ENCODE measurements at regions not wholly inside any gene's neighbourhood (a gene's known extent, or its start where the extent isn't known, plus 50 kb on each side); places are given as distances from the start of the nearest gene placed in this dataset.

- H3K27ac ChIP-seq (ENCODE audit: insufficient read depth in 1 of 2, low read depth in 1 of 2, low read length in 2 of 2, poor library complexity in 1 of 2, severe bottlenecking in 2 of 2) = no peak overlapping the region
- peaks cover 0 to 4% (median 0%) of the 10 kb centered on the region in 5 experiments for H3K9me3 ChIP-seq (ENCODE audit: control extremely low read depth in 1 of 5, control insufficient read depth in 4 of 5, insufficient read depth in 2 of 5, low read depth in 1 of 5, low read length in 4 of 5)
- CTCF ChIA-PET = no interaction called here
- H3K4me1 ChIP-seq (ENCODE audit: control extremely low read depth in 1 of 4, control insufficient read depth in 4 of 4, insufficient read depth in 4 of 4, low read length in 3 of 4) = no peaks in the 10 kb centered on the region
- WGBS (ENCODE audit: insufficient coverage) = 100% methylated on average over 1 of the region's 1 CpG
- H3K27me3 ChIP-seq (replicated peaks in 2 of 5; ENCODE audit: control insufficient read depth in 4 of 5, insufficient read depth in 5 of 5, low read length in 4 of 5) = no peaks in the 10 kb centered on the region
- no peak overlapping the region for H3K4me3 ChIP-seq (ENCODE audit: control insufficient read depth in 1 of 7, extremely low read depth in 1 of 7, insufficient read depth in 4 of 7, low read depth in 2 of 7, low read length in 6 of 7)
- no peaks in the 10 kb centered on the region for H3K36me3 ChIP-seq (ENCODE audit: control insufficient read depth in 4 of 4, insufficient read depth in 4 of 4, low read length in 3 of 4)
- POLR2A ChIA-PET = no interaction called here
- no peak for DNase-seq
Measured at GRCh38 chr6:4449409-4449808, 314.0 kb upstream of the ECI2 start.

GRCh38 chr6:4448841-4449240 lies 313.5 kb upstream of the ECI2 start:
- no peaks in the 10 kb centered on the region for H3K36me3 ChIP-seq (ENCODE audit: control insufficient read depth in 4 of 4, insufficient read depth in 4 of 4, low read length in 3 of 4)
- H3K4me3 ChIP-seq (ENCODE audit: control insufficient read depth in 1 of 7, extremely low read depth in 1 of 7, insufficient read depth in 4 of 7, low read depth in 2 of 7, low read length in 6 of 7) = no peak overlapping the region
- ChIA-PET POLR2A (no interaction called here), CTCF (no interaction called here)
- H3K27me3 ChIP-seq (replicated peaks in 2 of 5; ENCODE audit: control insufficient read depth in 4 of 5, insufficient read depth in 5 of 5, low read length in 4 of 5) = no peaks in the 10 kb centered on the region
- DNase-seq = no peak
- H3K27ac ChIP-seq (ENCODE audit: insufficient read depth in 1 of 2, low read depth in 1 of 2, low read length in 2 of 2, poor library complexity in 1 of 2, severe bottlenecking in 2 of 2) = no peak overlapping the region
- peaks cover 0 to 4% (median 0%) of the 10 kb centered on the region in 5 experiments for H3K9me3 ChIP-seq (ENCODE audit: control extremely low read depth in 1 of 5, control insufficient read depth in 4 of 5, insufficient read depth in 2 of 5, low read depth in 1 of 5, low read length in 4 of 5)
- no peaks in the 10 kb centered on the region for H3K4me1 ChIP-seq (ENCODE audit: control extremely low read depth in 1 of 4, control insufficient read depth in 4 of 4, insufficient read depth in 4 of 4, low read length in 3 of 4)
- 100% methylated on average over 1 of the region's 3 CpGs for WGBS (ENCODE audit: insufficient coverage)

- Histone ChIP-seq H3K27ac (ENCODE audit: insufficient read depth in 1 of 2, low read depth in 1 of 2, low read length in 2 of 2, poor library complexity in 1 of 2, severe bottlenecking in 2 of 2) (no peak overlapping the region), H3K27me3 (replicated peaks in 2 of 5; ENCODE audit: control insufficient read depth in 4 of 5, insufficient read depth in 5 of 5, low read length in 4 of 5) (no peaks in the 10 kb centered on the region), H3K36me3 (ENCODE audit: control insufficient read depth in 4 of 4, insufficient read depth in 4 of 4, low read length in 3 of 4) (no peaks in the 10 kb centered on the region), H3K4me1 (ENCODE audit: control extremely low read depth in 1 of 4, control insufficient read depth in 4 of 4, insufficient read depth in 4 of 4, low read length in 3 of 4) (no peaks in the 10 kb centered on the region), H3K9me3 (ENCODE audit: control extremely low read depth in 1 of 5, control insufficient read depth in 4 of 5, insufficient read depth in 2 of 5, low read depth in 1 of 5, low read length in 4 of 5) (peaks cover 0 to 4% (median 0%) of the 10 kb centered on the region in 5 experiments), H3K4me3 (ENCODE audit: control insufficient read depth in 1 of 7, extremely low read depth in 1 of 7, insufficient read depth in 4 of 7, low read depth in 2 of 7, low read length in 6 of 7) (no peak overlapping the region)
- DNase-seq = no peak
- WGBS (ENCODE audit: insufficient coverage) = 59% methylated on average over 3 of the region's 5 CpGs
- CTCF ChIA-PET = no interaction called here
- POLR2A ChIA-PET = no interaction called here
Measured at GRCh38 chr6:4447639-4448330, 312.4 kb upstream of the ECI2 start.

GRCh38 chr6:4446982-4447381 lies 311.6 kb upstream of the ECI2 start:
- DNase-seq = no peak
- Histone ChIP-seq H3K27ac (ENCODE audit: insufficient read depth in 1 of 2, low read depth in 1 of 2, low read length in 2 of 2, poor library complexity in 1 of 2, severe bottlenecking in 2 of 2) (no peak overlapping the region), H3K27me3 (replicated peaks in 2 of 5; ENCODE audit: control insufficient read depth in 4 of 5, insufficient read depth in 5 of 5, low read length in 4 of 5) (no peaks in the 10 kb centered on the region), H3K9me3 (ENCODE audit: control extremely low read depth in 1 of 5, control insufficient read depth in 4 of 5, insufficient read depth in 2 of 5, low read depth in 1 of 5, low read length in 4 of 5) (peaks cover 0 to 4% (median 0%) of the 10 kb centered on the region in 5 experiments), H3K36me3 (ENCODE audit: control insufficient read depth in 4 of 4, insufficient read depth in 4 of 4, low read length in 3 of 4) (no peaks in the 10 kb centered on the region), H3K4me3 (ENCODE audit: control insufficient read depth in 1 of 7, extremely low read depth in 1 of 7, insufficient read depth in 4 of 7, low read depth in 2 of 7, low read length in 6 of 7) (no peak overlapping the region), H3K4me1 (ENCODE audit: control extremely low read depth in 1 of 4, control insufficient read depth in 4 of 4, insufficient read depth in 4 of 4, low read length in 3 of 4) (no peaks in the 10 kb centered on the region)
- ChIA-PET CTCF (no interaction called here), POLR2A (no interaction called here)
- 61% methylated on average over 2 of the region's 8 CpGs for WGBS (ENCODE audit: insufficient coverage)

DNA sequence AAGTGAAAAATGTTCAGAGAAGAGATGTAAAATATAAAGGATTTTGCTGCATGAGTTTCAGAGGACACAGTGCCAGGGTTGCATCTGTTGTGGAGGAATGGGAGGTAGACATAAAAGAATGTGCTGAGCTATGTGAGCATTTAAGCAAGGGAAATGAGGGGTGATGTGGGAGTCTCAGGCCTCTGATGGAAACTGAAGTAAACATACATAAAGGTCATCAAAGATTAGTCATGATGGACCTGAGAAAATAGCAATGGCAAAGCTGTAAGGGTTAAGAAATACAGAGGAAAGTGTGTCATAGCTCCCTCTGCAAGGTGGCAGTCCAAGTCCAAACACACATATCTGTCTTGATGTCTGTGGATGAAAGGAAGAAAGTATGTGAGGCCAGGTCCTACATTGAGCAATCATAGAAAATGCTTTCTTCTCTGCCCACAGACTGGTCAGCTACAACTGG lies 306.6 kb upstream of the ECI2 start:
- Histone ChIP-seq H3K4me1 (ENCODE audit: control extremely low read depth in 1 of 4, control insufficient read depth in 4 of 4, insufficient read depth in 4 of 4, low read length in 3 of 4) (no peaks in the 10 kb centered on the region), H3K4me3 (ENCODE audit: control insufficient read depth in 1 of 7, extremely low read depth in 1 of 7, insufficient read depth in 4 of 7, low read depth in 2 of 7, low read length in 6 of 7) (no peak overlapping the region), H3K27me3 (replicated peaks in 2 of 5; ENCODE audit: control insufficient read depth in 4 of 5, insufficient read depth in 5 of 5, low read length in 4 of 5) (no peaks in the 10 kb centered on the region), H3K36me3 (ENCODE audit: control insufficient read depth in 4 of 4, insufficient read depth in 4 of 4, low read length in 3 of 4) (no peaks in the 10 kb centered on the region), H3K9me3 (ENCODE audit: control extremely low read depth in 1 of 5, control insufficient read depth in 4 of 5, insufficient read depth in 2 of 5, low read depth in 1 of 5, low read length in 4 of 5) (no peaks in the 10 kb centered on the region), H3K27ac (ENCODE audit: insufficient read depth in 1 of 2, low read depth in 1 of 2, low read length in 2 of 2, poor library complexity in 1 of 2, severe bottlenecking in 2 of 2) (no peak overlapping the region)
- ChIA-PET POLR2A (no interaction called here), CTCF (no interaction called here)
- no peak for DNase-seq

- DNase-seq = no peak
- CTCF ChIA-PET = no interaction called here
- no peak overlapping the region for H3K27ac ChIP-seq (ENCODE audit: insufficient read depth in 1 of 2, low read depth in 1 of 2, low read length in 2 of 2, poor library complexity in 1 of 2, severe bottlenecking in 2 of 2)
- POLR2A ChIA-PET = no interaction called here
- H3K36me3 ChIP-seq (ENCODE audit: control insufficient read depth in 4 of 4, insufficient read depth in 4 of 4, low read length in 3 of 4) = no peaks in the 10 kb centered on the region
- no CpG with 5 or more reads among the region's 2 CpGs for WGBS (ENCODE audit: insufficient coverage)
- no peaks in the 10 kb centered on the region for H3K4me1 ChIP-seq (ENCODE audit: control extremely low read depth in 1 of 4, control insufficient read depth in 4 of 4, insufficient read depth in 4 of 4, low read length in 3 of 4)
- H3K27me3 ChIP-seq (replicated peaks in 2 of 5; ENCODE audit: control insufficient read depth in 4 of 5, insufficient read depth in 5 of 5, low read length in 4 of 5) = no peaks in the 10 kb centered on the region
- no peaks in the 10 kb centered on the region for H3K9me3 ChIP-seq (ENCODE audit: control extremely low read depth in 1 of 5, control insufficient read depth in 4 of 5, insufficient read depth in 2 of 5, low read depth in 1 of 5, low read length in 4 of 5)
- no peak overlapping the region for H3K4me3 ChIP-seq (ENCODE audit: control insufficient read depth in 1 of 7, extremely low read depth in 1 of 7, insufficient read depth in 4 of 7, low read depth in 2 of 7, low read length in 6 of 7)
Measured at GRCh38 chr6:4439159-4439558, 303.8 kb upstream of the ECI2 start.

GRCh38 chr6:4437342-4437741 lies 302.0 kb upstream of the ECI2 start:
- Histone ChIP-seq H3K27me3 (replicated peaks in 2 of 5; ENCODE audit: control insufficient read depth in 4 of 5, insufficient read depth in 5 of 5, low read length in 4 of 5) (no peaks in the 10 kb centered on the region), H3K27ac (ENCODE audit: insufficient read depth in 1 of 2, low read depth in 1 of 2, low read length in 2 of 2, poor library complexity in 1 of 2, severe bottlenecking in 2 of 2) (no peak overlapping the region), H3K36me3 (ENCODE audit: control insufficient read depth in 4 of 4, insufficient read depth in 4 of 4, low read length in 3 of 4) (no peaks in the 10 kb centered on the region), H3K4me3 (ENCODE audit: control insufficient read depth in 1 of 7, extremely low read depth in 1 of 7, insufficient read depth in 4 of 7, low read depth in 2 of 7, low read length in 6 of 7) (no peak overlapping the region), H3K9me3 (ENCODE audit: control extremely low read depth in 1 of 5, control insufficient read depth in 4 of 5, insufficient read depth in 2 of 5, low read depth in 1 of 5, low read length in 4 of 5) (peaks cover 0 to under 1% (median 0%) of the 10 kb centered on the region in 5 experiments), H3K4me1 (ENCODE audit: control extremely low read depth in 1 of 4, control insufficient read depth in 4 of 4, insufficient read depth in 4 of 4, low read length in 3 of 4) (no peaks in the 10 kb centered on the region)
- no peak for DNase-seq
- ChIA-PET CTCF (no interaction called here), POLR2A (no interaction called here)
- 80% methylated on average over 1 of the region's 1 CpG for WGBS (ENCODE audit: insufficient coverage)
